DND-41 (cell line): ENCODE measurements at regions not wholly inside any gene's neighbourhood (a gene's known extent, or its start where the extent isn't known, plus 50 kb on each side); places are given as distances from the start of the nearest gene placed in this dataset.

Source experiments
- ATAC-seq: fragments of 200-7000 bp; cut with Tn5 transposase; 3 replicates; pipeline ENCODE4 v1.9.1; 2021; ENCODE audit warnings: low read depth; ENCODE audit not compliant: insufficient read depth
- DNase-seq: peaks from one replicate; pipeline ENCODE4 v3.0.0-alpha.2; 2020
- H2AFZ ChIP-seq: 2 replicates; pipeline ENCODE4 v1.6.0; 2012; ENCODE audit warnings: low read depth, low read length
- H3K27ac ChIP-seq: 2 replicates; pipeline ENCODE4 v1.5.1; 2012; ENCODE audit warnings: low read length, inconsistent platforms
- H3K27me3 ChIP-seq: fragments of 200-600 bp; sonication (generic); 2 replicates; pipeline ENCODE4 v1.6.0; 2012; ENCODE audit warnings: low read length, mild to moderate bottlenecking, inconsistent platforms; ENCODE audit not compliant: insufficient read depth, poor library complexity
- H3K36me3 ChIP-seq: 2 replicates; pipeline ENCODE4 v1.5.1; 2012; ENCODE audit warnings: low read length, inconsistent platforms; ENCODE audit not compliant: insufficient read depth
- H3K4me1 ChIP-seq: 2 replicates; pipeline ENCODE4 v1.5.1; 2012; ENCODE audit warnings: mild to moderate bottlenecking, low read length; ENCODE audit not compliant: insufficient read depth
- H3K4me2 ChIP-seq: 2 replicates; pipeline ENCODE4 v1.6.0; 2012; ENCODE audit warnings: mild to moderate bottlenecking, moderate library complexity, low read length, inconsistent platforms; ENCODE audit not compliant: insufficient read depth
- H3K4me3 ChIP-seq, 2 experiments: fragments of 200-600 bp in 1 of 2; shearing (Covaris generic) in 1 of 2; 2 replicates each; pipeline ENCODE4 v1.5.1; 2012 to 2016; ENCODE audit warnings: inconsistent platforms in 2 of 2, low read length in 2 of 2, mild to moderate bottlenecking in 2 of 2, low read depth in 1 of 2, moderate library complexity in 1 of 2
- H3K79me2 ChIP-seq: 2 replicates; pipeline ENCODE4 v1.6.0; 2012; ENCODE audit warnings: low read length, inconsistent platforms; ENCODE audit not compliant: insufficient read depth
- H3K9ac ChIP-seq: 2 replicates; pipeline ENCODE4 v1.6.0; 2012; ENCODE audit warnings: low read depth, mild to moderate bottlenecking, inconsistent platforms, low read length, moderate library complexity
- H3K9me3 ChIP-seq: 2 replicates; pipeline ENCODE4 v1.5.1; 2012; ENCODE audit warnings: low read length, moderate library complexity, mild to moderate bottlenecking, inconsistent platforms; ENCODE audit not compliant: insufficient read depth, severe bottlenecking
- H4K20me1 ChIP-seq: 2 replicates; pipeline ENCODE4 v1.6.0; 2012; ENCODE audit warnings: low read length; ENCODE audit not compliant: insufficient read depth
- CTCF ChIP-seq: IDR thresholded peaks from 2 replicates; pipeline ENCODE4 v1.5.1; 2012; ENCODE audit warnings: borderline replicate concordance, low read length, moderate library complexity, mild to moderate bottlenecking; ENCODE audit not compliant: poor library complexity, severe bottlenecking; ENCODE audit errors: extremely low read depth
- EZH2 ChIP-seq: IDR thresholded peaks from 3 replicates; pipeline ENCODE4 v1.6.1; 2012; ENCODE audit warnings: borderline replicate concordance, low read depth, mild to moderate bottlenecking, moderate library complexity, low read length, inconsistent platforms; ENCODE audit not compliant: severe bottlenecking

GRCh38 chr6:11851387-11851786 lies 72.8 kb upstream of the ADTRP start:
- Histone ChIP-seq H3K36me3 (no peaks in the 10 kb centered on the region), H4K20me1 (no peaks in the 10 kb centered on the region), H3K4me3 (no peak overlapping the region), H3K79me2 (no peaks in the 10 kb centered on the region), H3K9me3 (no peaks in the 10 kb centered on the region), H2AFZ (no peak overlapping the region), H3K27ac (no peak overlapping the region), H3K27me3 (no peaks in the 10 kb centered on the region), H3K9ac (no peak overlapping the region), H3K4me1 (no peaks in the 10 kb centered on the region), H3K4me2 (no peak overlapping the region)
- TF ChIP-seq CTCF: no peak
- no peak for TF ChIP-seq EZH2
- no peak for DNase-seq
- ATAC-seq: no peak

- H3K4me1 ChIP-seq: no peaks in the 10 kb centered on the region
- H2AFZ ChIP-seq: no peak overlapping the region
- no peak overlapping the region for H3K4me3 ChIP-seq
- no peaks in the 10 kb centered on the region for H4K20me1 ChIP-seq
- no peak for TF ChIP-seq CTCF
- no peak for TF ChIP-seq EZH2
- H3K9ac ChIP-seq: no peak overlapping the region
- ATAC-seq (no peak), DNase-seq (no peak)
- no peak overlapping the region for H3K27ac ChIP-seq
- H3K36me3 ChIP-seq: no peaks in the 10 kb centered on the region
- no peaks in the 10 kb centered on the region for H3K9me3 ChIP-seq
- H3K4me2 ChIP-seq: no peak overlapping the region
- no peaks in the 10 kb centered on the region for H3K27me3 ChIP-seq
- no peaks in the 10 kb centered on the region for H3K79me2 ChIP-seq
These were observed 70.5 kb upstream of the ADTRP start for GRCh38 chr6:11848852-11849731.

GRCh38 chr6:11848346-11848651 lies 69.7 kb upstream of the ADTRP start:
- DNase-seq: no peak
- Histone ChIP-seq H3K79me2 (no peaks in the 10 kb centered on the region), H3K27ac (no peak overlapping the region)

More at GRCh38 chr6:11848346-11848651, 69.7 kb upstream of the ADTRP start:
- no peak overlapping the region for H3K9ac ChIP-seq
- no peaks in the 10 kb centered on the region for H3K27me3 ChIP-seq
- no peaks in the 10 kb centered on the region for H4K20me1 ChIP-seq
- H3K4me1 ChIP-seq: no peaks in the 10 kb centered on the region
- no peaks in the 10 kb centered on the region for H3K36me3 ChIP-seq
- H3K4me3 ChIP-seq: no peak overlapping the region
- TF ChIP-seq EZH2 (no peak), CTCF (no peak)
- no peak overlapping the region for H2AFZ ChIP-seq
- no peak for ATAC-seq
- no peak overlapping the region for H3K4me2 ChIP-seq
- H3K9me3 ChIP-seq: no peaks in the 10 kb centered on the region
